Endothelial cell of umbilical vein (primary cell): ENCODE measurements at regions not wholly inside any gene's neighbourhood (a gene's known extent, or its start where the extent isn't known, plus 50 kb on each side); places are given as distances from the start of the nearest gene placed in this dataset.

Experiments
- BruUV-seq: library from RNA; stranded (reverse); fragments of 400-500 nt; replicated peaks from 2 replicates; lab custom pipeline; 2021; lab: Mats Ljungman, UMichigan
- CTCF ChIA-PET: fragments of 300-600, 350-600 bp; sonication (Branson Sonifier 250); formaldehyde crosslinking; loops from one replicate; lab custom pipeline; 2021; ENCODE audit warnings: antibody characterized with exemption, inconsistent platforms; lab: Charles Lee
- POLR2A ChIA-PET: fragments of 300-600, 350-600 bp; sonication (Branson Sonifier 250); formaldehyde crosslinking; loops from one replicate; lab custom pipeline; 2021; ENCODE audit warnings: antibody characterized with exemption, inconsistent platforms; lab: Charles Lee
- DNase-seq: peaks from one replicate; pipeline ENCODE4 v3.0.0-alpha.2; 2011; ENCODE audit warnings: low read depth, low spot score
- FAIRE-seq: peaks from 2 replicates; lab custom pipeline; 2011; peaks lifted over from hg19 to GRCh38; lab: Jason Lieb, UNC
- H2AFZ ChIP-seq: 2 replicates; pipeline ENCODE4 v1.6.0; 2012; ENCODE audit warnings: low read depth, low read length, control low read depth, inconsistent platforms
- H3K27ac ChIP-seq: 2 replicates; pipeline ENCODE4 v1.5.1; 2011; ENCODE audit warnings: low read depth, mild to moderate bottlenecking, control low read depth, low read length, moderate library complexity; ENCODE audit not compliant: insufficient read depth
- H3K27me3 ChIP-seq, 2 experiments: 2 replicates each; pipeline versions ENCODE4 v1.6.0 to v1.6.1; 2011; ENCODE audit warnings: low read length in 2 of 2, mixed read lengths in 1 of 2; ENCODE audit not compliant: control insufficient read depth in 2 of 2, insufficient read depth in 2 of 2
- H3K36me3 ChIP-seq, 2 experiments: 2 replicates in 1 of 2; 3 replicates in 1 of 2; pipeline ENCODE4 v1.5.1; 2011; ENCODE audit warnings: low read length in 2 of 2, mild to moderate bottlenecking in 1 of 2, moderate library complexity in 1 of 2; ENCODE audit not compliant: control insufficient read depth in 2 of 2, insufficient read depth in 2 of 2; ENCODE audit errors: extremely low read depth in 1 of 2
- H3K4me1 ChIP-seq: 3 replicates; pipeline ENCODE4 v1.5.1; 2011; ENCODE audit warnings: mild to moderate bottlenecking, low read length; ENCODE audit not compliant: control insufficient read depth, insufficient read depth; ENCODE audit errors: extremely low read depth
- H3K4me2 ChIP-seq: 2 replicates; pipeline ENCODE4 v1.6.1; 2011; ENCODE audit warnings: low read length, control low read depth, mixed read lengths; ENCODE audit not compliant: insufficient read depth
- H3K4me3 ChIP-seq, 3 experiments: fragments of 200-600 bp in 1 of 3; sonication (generic), shearing (Covaris generic) in 1 of 3; replicated peaks in 1 of 3; 2 replicates each; pipeline ENCODE4 v1.5.1; 2011 to 2016; ENCODE audit warnings: control low read depth in 3 of 3, low read length in 3 of 3, mild to moderate bottlenecking in 2 of 3, inconsistent platforms in 1 of 3, low read depth in 1 of 3, moderate library complexity in 1 of 3; ENCODE audit not compliant: insufficient read depth in 1 of 3
- H3K79me2 ChIP-seq: 2 replicates; pipeline ENCODE4 v1.6.0; 2012; ENCODE audit warnings: low read length, inconsistent platforms; ENCODE audit not compliant: control insufficient read depth, insufficient read depth
- H3K9ac ChIP-seq: replicated peaks from 2 replicates; pipeline ENCODE3; 2011; ENCODE audit warnings: low read length, control low read depth; ENCODE audit not compliant: insufficient read depth; ENCODE audit errors: extremely low read depth
- H3K9me1 ChIP-seq: replicated peaks from 3 replicates; pipeline ENCODE4 v1.6.0; 2011; ENCODE audit warnings: mild to moderate bottlenecking, low read length; ENCODE audit not compliant: control insufficient read depth, insufficient read depth; ENCODE audit errors: extremely low read depth
- H3K9me3 ChIP-seq: replicated peaks from 2 replicates; pipeline ENCODE4 v1.5.1; 2012; ENCODE audit warnings: low read length, inconsistent platforms; ENCODE audit not compliant: control insufficient read depth, insufficient read depth
- H4K20me1 ChIP-seq: replicated peaks from 2 replicates; pipeline ENCODE3; 2011; ENCODE audit warnings: mild to moderate bottlenecking, low read length; ENCODE audit not compliant: control insufficient read depth, insufficient read depth; ENCODE audit errors: extremely low read depth
- EZH2 ChIP-seq: IDR thresholded peaks from 2 replicates; pipeline ENCODE4 v1.6.1; 2012; ENCODE audit warnings: borderline replicate concordance, low read depth, mild to moderate bottlenecking, moderate library complexity, low read length, inconsistent platforms; ENCODE audit not compliant: severe bottlenecking
- FOS ChIP-seq: IDR thresholded peaks from 2 replicates; pipeline ENCODE4 v1.6.1; 2011; ENCODE audit warnings: mild to moderate bottlenecking, low read length, moderate library complexity, borderline replicate concordance; ENCODE audit not compliant: insufficient read depth
- GATA2 ChIP-seq: IDR thresholded peaks from 2 replicates; pipeline ENCODE4 v1.7.0; 2011; ENCODE audit warnings: low read depth, mild to moderate bottlenecking, moderate library complexity, mixed read lengths, low read length; ENCODE audit not compliant: insufficient read length, insufficient read depth
- JUN ChIP-seq: IDR thresholded peaks from 2 replicates; pipeline ENCODE4 v1.6.1; 2011; ENCODE audit warnings: borderline replicate concordance, low read depth; ENCODE audit not compliant: insufficient read length, insufficient read depth
- MYC ChIP-seq: IDR thresholded peaks from one replicate; pipeline ENCODE4 v1.6.1; 2011; ENCODE audit warnings: mild to moderate bottlenecking, low read depth, low read length
- POLR2A ChIP-seq: IDR thresholded peaks from 2 replicates; pipeline ENCODE4 v1.6.1; 2012; ENCODE audit warnings: low read depth, mild to moderate bottlenecking, control low read depth, low read length
- POLR2AphosphoS5 ChIP-seq: IDR thresholded peaks from 2 replicates; pipeline ENCODE4 v1.6.1; 2012; ENCODE audit warnings: low read depth, mild to moderate bottlenecking, control low read depth, low read length, moderate library complexity; ENCODE audit not compliant: insufficient read depth
- dilution Hi-C: fragments of 300-500 bp; cut with MboI; formaldehyde crosslinking; loops from one replicate; pipeline ENCODE4 v1.15.0; 2019; ENCODE audit warnings: low sequenced_read_pairs; ENCODE audit not compliant: extremely low pct_ligation_motif_present
- intact Hi-C: fragments of 100-400 bp; cut with micrococcal nuclease; formaldehyde crosslinking; loops from one replicate; pipeline ENCODE4 v1.10.0; 2022
- TF ChIP-seq, protein P1 (sequence below), 2 donors: IDR thresholded peaks; 1 replicate in 1 of 2; 2 replicates in 1 of 2; pipeline ENCODE4 v1.5.1; 2011; ENCODE audit warnings: low read length in 2 of 2, mild to moderate bottlenecking in 2 of 2, moderate library complexity in 2 of 2, control low read depth in 1 of 2, inconsistent platforms in 1 of 2, low read depth in 1 of 2; ENCODE audit not compliant: insufficient read depth in 1 of 2; ENCODE audit errors: extremely low read depth in 1 of 2
- TF ChIP-seq, protein P2 (sequence below): IDR thresholded peaks from 2 replicates; pipeline ENCODE4 v1.6.1; 2011; ENCODE audit not compliant: insufficient read depth, insufficient read length

DNA sequence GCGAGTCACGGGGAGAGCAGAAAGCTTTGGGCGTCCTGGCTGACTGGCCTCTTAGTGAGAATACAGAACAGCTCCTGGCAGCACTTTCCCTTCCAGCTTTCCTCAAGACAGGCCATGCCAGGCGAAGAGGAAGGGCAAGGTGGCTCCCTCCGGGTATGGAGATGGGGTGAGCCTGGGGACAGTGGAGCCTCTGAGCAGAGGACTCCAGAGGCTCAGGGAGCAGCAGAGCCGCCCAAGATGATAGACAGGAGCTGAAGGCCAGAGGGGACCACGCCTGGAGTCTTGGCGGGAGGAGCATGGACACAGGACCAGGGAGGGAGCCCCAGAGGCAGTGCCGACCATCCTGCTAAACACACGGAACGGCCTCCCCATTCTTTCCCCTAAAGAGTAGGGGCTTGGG lies 229.1 kb downstream of the TM9SF2 start:
- Histone ChIP-seq H3K4me1 (no peaks in the 10 kb centered on the region), H3K9ac (no peak overlapping the region), H3K4me3 (no peak overlapping the region), H3K79me2 (no peaks in the 10 kb centered on the region), H3K9me1 (no peaks in the 10 kb centered on the region), H3K9me3 (no peaks in the 10 kb centered on the region), H2AFZ (no peak overlapping the region), H4K20me1 (no peaks in the 10 kb centered on the region), H3K4me2 (no peak overlapping the region), H3K27me3 (no peaks in the 10 kb centered on the region), H3K27ac (no peak overlapping the region), H3K36me3 (no peaks in the 10 kb centered on the region)
- intact Hi-C loops, result no loop called here
- BruUV-seq, result no TSS peak
- ChIA-PET CTCF (no interaction called here), POLR2A (no interaction called here)
- TF ChIP-seq FOS, result no peak
- no peak for TF ChIP-seq EZH2
- no peak for TF ChIP-seq GATA2
- no peak for TF ChIP-seq POLR2A
- no peak for TF ChIP-seq JUN
- TF ChIP-seq POLR2AphosphoS5, result no peak
- TF ChIP-seq, protein P1, sequence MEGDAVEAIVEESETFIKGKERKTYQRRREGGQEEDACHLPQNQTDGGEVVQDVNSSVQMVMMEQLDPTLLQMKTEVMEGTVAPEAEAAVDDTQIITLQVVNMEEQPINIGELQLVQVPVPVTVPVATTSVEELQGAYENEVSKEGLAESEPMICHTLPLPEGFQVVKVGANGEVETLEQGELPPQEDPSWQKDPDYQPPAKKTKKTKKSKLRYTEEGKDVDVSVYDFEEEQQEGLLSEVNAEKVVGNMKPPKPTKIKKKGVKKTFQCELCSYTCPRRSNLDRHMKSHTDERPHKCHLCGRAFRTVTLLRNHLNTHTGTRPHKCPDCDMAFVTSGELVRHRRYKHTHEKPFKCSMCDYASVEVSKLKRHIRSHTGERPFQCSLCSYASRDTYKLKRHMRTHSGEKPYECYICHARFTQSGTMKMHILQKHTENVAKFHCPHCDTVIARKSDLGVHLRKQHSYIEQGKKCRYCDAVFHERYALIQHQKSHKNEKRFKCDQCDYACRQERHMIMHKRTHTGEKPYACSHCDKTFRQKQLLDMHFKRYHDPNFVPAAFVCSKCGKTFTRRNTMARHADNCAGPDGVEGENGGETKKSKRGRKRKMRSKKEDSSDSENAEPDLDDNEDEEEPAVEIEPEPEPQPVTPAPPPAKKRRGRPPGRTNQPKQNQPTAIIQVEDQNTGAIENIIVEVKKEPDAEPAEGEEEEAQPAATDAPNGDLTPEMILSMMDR (IDR thresholded peaks at IDR 0.05; ENCODE audit: extremely low read depth in 1 of 2, insufficient read depth in 1 of 2, low read depth in 1 of 2, low read length in 2 of 2), result no peak
- TF ChIP-seq, protein P2, sequence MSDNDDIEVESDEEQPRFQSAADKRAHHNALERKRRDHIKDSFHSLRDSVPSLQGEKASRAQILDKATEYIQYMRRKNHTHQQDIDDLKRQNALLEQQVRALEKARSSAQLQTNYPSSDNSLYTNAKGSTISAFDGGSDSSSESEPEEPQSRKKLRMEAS, result no peak
- no peak for TF ChIP-seq MYC
- DNase-seq (no peak), FAIRE-seq (no peak)
- dilution Hi-C loops, result no loop called here
